Hematopoietic multipotent progenitor cell treated with erythropoietin and hydrocortisone succinate and interleukin-3 and kit ligand, for 17 days (in vitro differentiated cells): ENCODE measurements at regions not wholly inside any gene's neighbourhood (a gene's known extent, or its start where the extent isn't known, plus 50 kb on each side); places are given as distances from the start of the nearest gene placed in this dataset.

Experiments
- DNase-seq: peaks from one replicate; pipeline ENCODE4 v3.0.0-alpha.2; 2015; ENCODE audit warnings: low spot score

DNA sequence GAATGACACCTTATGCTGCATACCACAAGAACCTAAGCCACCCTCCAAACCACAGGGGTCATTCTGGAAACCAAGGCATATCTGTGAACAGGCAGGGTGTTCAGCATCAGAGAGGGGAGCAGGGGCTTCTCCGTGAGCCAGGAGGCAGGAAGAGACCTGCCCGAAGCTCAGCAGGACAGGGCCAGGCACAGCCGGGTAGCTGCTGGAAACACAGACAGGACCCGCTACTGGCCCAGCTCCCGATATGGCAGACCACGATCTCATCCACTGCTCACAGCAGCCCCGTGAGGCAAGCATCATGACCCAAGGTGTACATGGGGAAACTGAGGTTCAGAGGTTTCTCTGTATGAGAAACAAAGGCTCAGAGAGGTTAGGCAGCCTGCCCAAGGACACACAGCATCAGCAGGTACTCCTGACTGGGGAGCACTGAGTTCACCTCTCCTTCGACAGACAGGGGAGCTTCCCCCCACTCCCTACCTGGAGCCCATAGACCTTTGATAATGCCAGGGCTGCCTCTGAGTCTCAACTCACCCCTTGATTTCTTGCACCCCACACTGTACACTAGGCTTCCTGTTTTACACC, 317.7 kb downstream of the MATN1 start:
- no peak for DNase-seq

DNA sequence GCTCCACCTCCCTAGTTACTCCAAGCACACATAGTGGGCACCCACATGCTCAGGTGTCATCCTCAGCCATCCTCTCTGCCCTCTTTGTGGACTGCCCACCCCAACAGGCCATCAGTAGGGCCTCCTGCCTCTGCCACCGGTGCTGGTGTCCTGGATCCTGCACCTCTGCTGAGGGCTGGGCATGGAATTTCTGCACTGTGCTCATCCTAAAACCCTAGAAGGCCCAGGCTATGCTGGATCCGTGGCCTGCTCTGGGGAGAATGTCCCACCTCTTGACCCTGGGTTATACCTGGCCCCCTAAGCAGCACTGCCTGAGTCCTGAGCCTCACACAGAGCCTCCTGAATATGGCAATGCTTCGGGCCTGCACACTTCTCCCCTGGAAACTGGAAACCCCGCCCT, 318.3 kb downstream of the MATN1 start:
- no peak for DNase-seq

DNA sequence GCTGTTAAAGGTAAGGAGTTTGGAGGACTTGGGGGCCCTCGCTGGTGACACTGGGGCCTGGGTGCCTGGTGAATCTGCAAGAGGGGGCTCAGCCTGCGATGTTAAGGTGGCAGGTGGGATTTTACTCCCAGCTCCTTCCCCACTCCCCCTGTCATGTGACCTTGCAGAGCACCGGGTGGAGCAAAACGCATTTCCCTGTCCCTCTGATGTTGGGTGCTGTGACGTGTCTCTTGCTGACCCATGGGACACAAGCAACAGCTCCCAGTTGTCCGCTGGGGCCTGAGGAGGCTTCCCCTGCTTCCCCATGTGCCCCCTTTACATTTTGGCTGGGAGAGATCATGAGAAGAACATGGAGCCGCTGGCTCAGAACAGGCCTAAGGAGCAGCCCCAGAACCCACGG, 319.0 kb downstream of the MATN1 start:
- no peak for DNase-seq

DNA sequence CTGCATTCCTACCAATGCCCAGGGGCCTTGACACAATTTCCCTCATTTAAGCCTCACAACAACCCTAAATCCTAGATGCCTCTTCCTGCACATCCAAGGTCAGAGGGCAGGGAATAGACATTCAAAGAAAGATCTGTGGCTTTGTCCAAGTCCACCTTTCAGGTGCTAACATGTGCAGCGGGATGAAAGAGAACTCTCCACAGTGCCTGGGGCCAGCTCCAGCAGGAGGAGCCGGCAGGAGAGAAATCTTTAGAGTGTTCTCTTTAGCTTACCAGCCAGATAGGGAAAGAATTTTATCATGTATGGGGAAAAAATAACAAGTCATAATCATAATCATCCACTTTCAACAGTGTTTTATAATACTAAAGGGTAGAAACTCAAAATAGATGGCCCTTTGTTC, 319.7 kb downstream of the MATN1 start:
- no peak for DNase-seq

DNA sequence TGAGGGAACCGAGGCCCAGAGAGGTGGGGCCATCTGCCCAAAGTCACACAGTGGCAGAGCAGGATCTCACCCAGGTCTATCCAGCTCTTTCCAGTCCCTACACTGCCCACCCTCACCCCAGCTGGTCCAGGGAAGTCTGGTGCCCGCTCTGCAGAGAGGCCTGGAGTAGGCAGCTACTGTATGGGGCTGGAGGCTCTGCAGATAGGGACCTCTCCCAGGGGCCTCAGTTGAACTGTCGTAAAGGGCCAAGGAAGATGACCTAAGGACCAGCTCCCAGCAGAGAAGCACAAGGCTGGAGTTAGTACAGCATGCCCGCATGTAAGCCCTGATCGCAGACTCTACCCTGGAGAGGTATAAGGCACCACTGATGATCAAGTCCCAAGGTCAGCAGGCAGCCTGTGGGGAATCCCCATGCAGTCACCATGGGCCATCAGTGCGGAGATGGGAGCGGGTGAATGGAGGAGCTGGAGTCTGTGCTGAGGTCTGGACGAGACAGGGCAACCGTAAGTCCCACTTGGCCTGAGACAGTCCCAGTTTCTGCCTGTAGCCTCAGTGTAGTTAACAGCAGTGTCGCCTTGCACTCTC, 320.2 kb downstream of the MATN1 start:
- no peak for DNase-seq

DNA sequence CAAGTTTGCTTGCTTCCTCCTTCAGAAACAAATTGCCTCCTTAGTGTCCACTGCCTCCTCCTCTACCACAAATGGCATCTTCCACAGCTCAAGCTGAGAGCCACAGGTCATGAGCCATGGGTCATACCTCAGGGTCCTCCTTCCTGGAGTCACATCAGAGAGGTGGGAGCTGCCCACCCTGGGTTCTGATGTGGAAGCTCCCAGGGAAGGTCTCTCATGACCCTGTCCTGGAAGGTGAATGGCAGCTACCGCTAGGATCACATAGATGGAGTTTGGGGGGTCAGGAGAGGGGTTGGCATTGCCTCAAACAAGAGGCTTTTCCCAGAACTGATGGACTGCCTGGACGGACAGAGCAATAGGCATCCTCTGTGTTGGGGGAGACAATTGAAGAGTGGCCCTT, 321.4 kb downstream of the MATN1 start:
- DNase-seq, result no peak

DNA sequence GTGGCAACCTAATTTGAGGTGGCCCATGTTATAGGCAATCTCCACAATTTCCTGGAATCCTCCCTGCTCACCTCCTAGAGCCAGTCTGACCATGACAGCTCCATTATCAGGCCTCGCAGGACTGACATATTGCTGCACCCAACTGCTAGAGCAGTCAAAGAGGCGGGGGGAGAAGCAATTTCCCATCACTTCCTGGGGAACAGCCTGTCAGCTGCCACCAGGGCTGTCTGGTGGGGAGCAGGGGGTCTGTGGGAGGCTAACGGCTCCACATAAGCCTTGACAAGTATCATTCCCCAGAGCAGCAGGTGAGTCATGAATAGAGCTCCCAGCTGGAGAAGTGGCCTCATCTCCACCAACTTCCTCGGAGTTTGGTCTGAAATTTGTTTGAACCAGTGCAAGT, 322.9 kb downstream of the MATN1 start:
- DNase-seq, result no peak

DNA sequence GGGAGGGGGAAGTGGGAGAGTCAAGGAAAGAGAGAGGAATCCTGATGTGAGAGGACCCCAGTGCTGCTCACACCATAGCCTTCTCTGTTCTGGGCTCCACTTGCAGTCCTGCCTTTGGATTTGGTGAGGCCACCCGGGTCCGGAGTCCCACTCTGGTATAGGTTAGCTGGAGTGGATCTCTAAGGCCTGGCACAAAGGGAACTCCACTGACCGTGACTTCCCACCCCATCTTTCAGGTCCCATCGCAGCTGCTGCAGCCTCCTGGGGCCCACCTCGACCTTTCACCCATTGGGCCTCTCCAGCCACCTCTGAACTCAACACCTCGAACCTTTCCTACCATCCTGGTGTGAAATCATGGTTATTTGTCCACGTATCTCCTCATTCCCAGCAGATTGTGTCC, 324.4 kb downstream of the MATN1 start:
- no peak for DNase-seq

DNA sequence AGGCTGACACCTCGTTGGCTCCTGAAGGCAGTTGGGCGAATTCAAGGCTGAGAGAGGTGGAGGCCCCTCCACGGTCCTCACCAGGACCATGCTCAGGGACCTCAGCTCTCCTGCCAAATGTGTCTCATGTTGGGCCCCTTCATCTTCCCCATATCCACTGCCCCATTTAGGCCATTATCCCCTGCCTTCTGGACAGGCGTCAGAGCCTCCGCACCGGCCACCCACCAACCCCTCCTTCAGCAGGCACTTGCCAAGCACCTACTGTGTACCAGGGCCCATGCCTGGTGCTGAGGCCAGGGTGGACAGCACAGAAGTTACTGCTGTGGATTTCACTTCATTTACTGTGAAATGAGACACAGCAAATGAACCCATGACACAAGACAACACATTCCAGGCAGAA, 325.8 kb downstream of the MATN1 start:
- DNase-seq, result no peak

DNA sequence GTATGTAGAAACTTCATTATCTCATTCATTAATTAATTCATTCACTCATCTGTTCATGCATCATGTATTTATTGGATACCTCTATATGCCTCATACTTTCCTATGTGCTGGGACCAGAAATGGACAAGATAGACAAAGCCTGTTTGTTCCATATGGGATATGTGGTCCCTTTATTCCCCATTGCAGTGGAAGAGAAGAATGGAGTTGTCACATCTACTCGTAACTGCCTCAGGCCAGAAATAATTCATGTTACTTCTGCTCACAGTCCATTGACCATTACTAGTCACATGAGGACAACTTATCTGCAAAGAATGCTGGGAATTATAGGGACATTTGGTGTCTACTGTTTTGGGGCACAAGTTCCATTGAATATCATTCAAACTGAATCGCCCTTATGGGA, 327.8 kb downstream of the MATN1 start:
- DNase-seq, result no peak

DNA sequence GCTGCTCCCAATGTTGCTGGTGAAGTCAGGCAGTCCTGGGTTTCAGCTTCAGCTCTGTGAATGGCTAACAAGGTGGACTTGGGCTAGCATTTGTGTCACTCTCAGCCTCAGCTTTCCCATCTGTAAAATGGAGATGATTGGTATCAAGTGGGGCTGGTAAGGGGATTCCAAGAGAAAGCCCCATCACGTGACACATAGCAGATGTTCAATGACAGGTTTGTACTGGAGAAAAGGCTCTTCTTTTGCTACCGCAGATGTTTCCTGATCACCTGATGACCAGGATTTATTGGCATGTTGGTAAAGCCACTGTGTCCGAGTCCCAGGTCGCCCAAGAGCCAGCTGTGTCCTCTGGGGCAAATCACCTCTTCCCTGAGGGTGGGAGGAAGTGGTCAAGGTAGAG, 335.0 kb downstream of the MATN1 start:
- DNase-seq, result no peak

DNA sequence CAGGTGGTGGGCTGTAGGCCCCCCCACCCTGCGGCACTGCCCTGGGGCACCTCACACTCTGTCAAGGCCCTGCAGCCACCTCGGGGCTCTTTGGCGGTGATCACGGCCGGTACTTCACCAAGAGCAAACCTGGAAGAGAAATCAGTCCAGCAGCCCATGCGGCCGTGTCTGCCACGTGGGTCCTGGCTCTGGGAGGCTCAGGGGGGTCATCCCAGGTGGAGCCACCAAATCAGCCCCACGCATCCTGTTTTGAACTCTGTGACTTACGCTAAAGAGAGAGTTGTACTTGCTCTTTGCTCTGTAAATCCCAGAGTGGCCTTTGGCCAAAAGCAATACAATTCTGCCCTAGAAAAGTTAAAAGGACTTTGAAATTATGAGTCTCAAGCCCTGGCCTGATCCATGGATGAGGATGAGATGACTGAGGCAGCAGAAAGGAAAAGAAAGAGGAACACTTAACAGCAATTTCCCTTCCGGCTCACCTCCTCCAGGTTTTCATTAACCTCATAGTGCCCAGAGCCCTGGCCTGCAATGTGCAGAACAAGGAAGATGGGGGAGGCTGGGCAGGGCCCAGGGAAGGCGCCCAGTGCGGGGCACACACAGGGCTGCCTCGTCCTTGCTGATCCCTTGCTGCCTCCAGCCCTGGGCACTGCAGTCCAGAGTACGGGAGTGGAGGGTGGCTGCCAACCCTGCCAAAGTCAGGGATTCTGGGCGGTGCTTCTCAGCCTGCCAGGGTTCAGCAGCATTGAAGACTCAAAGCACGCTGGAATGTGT, 337.0 kb downstream of the MATN1 start:
- no peak for DNase-seq

DNA sequence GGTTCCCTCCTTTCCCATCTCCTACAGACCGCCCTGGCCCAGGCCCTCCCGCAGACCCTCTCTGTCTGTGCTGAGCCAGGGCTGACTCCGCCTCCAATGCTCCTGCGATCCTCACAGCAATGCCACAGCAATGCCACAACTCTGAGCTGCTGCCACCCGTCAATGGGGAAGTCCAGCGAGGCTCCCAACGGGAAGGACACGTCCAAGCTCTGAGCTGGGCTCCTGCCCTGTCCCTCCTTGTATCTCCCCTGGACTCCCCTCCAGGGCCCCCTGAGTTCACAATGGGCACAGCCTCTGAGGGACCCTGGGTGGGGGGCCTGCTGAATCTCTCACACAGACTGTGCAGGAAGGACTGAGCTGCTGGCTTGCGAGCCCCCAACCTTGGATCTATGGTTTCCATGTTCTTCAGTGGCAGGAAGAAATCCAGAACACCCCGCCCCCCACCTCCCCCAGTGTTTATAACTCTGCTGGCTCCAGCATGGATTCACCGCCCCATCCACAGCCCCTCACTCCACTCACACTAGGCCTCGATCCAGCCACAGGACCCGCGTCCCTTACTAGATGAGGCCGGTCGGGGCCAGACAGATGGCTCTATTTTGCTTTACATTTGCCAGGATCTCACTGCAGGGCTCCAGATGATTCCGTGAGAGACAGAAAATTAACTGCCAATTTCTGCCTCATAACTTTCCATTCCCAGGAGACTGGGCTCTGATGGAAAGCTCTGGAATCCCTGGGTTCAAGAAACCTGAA, 338.0 kb downstream of the MATN1 start:
- DNase-seq, result no peak

DNA sequence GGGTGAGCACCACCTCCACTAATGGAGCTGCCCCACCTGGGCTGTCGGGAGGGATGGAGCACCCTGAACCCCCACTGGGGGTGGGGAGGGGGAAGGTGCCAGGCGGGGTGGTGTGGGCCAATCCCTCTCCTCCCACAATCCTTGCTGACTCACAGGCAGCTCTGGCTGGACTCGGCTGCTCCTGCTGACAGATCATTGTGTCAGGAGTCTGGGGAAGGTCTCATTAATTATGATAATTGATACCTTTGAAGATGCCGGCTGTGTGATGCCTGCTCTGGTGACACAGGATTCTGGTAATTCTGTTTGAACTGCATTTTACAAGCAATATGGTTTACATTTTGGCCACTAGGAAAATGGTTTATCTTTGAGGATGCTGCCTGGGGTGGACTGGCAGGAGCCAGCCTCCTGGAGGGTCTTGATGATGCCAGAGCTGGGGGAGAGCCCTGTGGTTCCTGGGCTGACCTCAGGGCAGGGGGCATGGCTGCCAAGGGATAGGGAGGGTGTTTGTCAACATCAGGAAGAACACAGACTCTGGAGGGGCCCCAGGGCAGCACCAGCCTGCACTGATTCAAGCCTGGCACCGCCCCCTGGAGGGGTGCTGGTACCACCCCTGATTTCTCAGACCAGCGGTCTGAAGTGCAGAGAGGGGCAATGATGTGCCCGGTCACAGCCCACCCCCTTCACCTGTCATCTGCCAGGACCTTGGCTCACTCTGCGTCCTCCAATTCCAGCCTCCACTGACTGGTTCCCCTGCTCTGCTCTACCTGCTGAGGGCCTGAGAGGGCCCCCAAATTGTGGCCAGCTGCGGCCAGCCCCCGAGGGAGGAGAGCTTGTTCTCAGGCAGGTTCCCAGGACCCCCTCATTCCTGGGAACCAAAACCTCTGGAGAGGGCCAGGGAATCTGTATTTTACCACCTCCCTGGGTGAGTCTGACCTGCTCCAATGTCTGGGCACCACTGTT, 338.8 kb downstream of the MATN1 start:
- DNase-seq, result no peak

DNA sequence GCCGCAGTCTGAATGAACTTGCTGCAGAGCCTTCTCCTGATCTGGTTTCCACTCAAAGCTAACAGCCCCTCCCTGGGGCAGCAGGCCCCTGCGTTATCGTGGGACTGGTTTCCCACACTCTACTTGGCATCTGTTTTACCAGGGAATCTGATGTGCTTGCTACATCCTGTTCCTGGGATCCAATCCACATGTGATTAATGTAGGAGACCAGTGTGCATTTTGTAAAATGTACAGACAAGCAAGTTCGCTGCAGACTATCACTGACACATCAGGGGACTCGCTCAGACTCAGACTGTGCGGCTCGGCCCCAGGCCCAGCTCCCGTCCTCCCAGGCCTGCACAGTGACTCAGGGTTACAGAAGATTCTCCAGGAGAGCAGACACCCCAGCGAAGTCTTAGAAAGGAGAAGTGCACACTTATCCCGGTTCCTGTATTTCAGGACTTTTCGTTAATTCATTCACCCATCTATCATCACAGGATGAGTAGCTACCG, 340.1 kb downstream of the MATN1 start:
- DNase-seq, result no peak

DNA sequence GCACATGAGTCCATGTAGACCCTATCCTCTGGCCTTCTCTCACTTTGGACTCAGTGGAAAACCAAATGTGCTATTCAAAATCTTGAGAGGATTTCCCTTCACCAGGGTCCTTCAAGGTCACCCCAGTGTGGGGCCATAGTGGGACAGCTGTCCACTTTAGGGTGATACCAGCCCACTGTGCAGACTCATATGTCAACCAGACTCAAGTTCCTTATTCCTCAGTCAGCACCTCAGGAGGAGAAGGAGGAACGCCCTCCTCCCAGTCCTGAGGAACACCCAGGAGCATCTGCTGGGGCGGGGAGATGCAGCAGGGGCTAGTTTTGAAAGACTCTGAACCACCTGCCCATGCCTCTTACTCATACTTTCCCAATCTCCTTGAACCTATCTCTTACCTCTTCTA, 340.9 kb downstream of the MATN1 start:
- DNase-seq, result no peak

DNA sequence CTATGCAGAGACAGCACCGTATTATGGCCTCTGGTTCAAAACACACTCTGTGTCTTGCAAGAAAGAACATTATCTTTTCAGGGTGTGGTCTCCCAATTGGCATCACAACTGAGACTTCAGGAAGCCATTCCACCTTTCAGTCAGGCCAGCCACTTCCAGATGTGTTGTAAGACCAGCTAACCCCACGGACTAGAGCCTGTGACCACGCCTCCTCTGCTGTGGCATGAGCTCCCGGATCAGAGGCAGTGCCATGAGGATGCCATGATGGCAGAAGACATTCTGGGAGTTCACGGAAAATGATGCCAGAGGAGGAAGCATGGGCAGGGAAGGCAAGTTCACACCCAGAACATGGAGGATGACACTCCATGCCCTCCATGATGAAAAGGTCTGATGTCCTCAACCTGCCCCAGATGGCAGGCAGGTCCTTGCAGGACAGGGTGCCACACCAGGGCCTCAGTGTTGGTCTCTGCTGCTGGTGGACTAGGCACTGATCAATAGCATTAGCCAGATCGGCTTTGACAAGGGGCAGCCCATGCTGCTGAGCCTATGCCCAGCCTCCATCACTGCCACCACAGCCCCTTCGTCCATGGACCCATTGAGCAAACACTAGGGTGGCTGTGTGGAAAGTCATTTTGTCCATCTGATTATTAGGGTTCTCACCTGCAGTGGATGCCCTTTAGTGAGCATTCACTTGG, 341.6 kb downstream of the MATN1 start:
- no peak for DNase-seq

DNA sequence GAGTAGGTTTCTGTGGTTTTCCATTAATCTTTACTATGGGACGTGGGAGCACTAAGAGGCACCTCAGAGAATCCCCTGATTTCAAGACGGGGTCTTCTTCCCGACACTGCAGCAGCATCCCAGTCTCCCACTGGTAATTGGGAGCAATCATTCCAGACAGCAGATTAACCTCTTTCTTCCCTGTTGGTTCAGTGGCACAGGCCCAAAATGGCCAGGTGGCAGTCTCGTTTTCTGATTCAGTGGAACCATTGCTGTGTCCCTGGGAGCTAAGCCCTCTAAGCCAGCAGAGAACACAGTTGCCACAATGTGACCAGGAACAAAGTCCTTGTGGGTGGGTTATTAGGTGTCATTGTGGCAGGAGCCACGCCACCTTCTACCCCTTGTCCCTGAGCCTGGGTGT, 342.1 kb downstream of the MATN1 start:
- no peak for DNase-seq

DNA sequence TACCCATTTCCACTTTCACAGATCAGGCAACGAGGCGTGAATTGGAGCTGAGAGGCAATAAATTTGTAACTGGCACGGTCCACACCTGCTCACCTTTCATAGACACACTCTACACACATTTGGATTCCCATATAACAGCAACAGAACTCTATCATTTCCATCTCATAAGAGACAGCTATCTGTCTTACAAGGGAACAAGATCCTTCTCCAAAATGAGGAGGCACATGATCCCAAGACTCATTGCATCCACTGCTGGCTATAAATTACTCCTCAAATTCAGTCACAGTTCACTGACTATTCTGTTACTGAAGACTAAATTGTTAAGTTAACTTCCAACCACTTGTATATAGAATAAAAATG, 342.8 kb downstream of the MATN1 start:
- DNase-seq, result no peak

DNA sequence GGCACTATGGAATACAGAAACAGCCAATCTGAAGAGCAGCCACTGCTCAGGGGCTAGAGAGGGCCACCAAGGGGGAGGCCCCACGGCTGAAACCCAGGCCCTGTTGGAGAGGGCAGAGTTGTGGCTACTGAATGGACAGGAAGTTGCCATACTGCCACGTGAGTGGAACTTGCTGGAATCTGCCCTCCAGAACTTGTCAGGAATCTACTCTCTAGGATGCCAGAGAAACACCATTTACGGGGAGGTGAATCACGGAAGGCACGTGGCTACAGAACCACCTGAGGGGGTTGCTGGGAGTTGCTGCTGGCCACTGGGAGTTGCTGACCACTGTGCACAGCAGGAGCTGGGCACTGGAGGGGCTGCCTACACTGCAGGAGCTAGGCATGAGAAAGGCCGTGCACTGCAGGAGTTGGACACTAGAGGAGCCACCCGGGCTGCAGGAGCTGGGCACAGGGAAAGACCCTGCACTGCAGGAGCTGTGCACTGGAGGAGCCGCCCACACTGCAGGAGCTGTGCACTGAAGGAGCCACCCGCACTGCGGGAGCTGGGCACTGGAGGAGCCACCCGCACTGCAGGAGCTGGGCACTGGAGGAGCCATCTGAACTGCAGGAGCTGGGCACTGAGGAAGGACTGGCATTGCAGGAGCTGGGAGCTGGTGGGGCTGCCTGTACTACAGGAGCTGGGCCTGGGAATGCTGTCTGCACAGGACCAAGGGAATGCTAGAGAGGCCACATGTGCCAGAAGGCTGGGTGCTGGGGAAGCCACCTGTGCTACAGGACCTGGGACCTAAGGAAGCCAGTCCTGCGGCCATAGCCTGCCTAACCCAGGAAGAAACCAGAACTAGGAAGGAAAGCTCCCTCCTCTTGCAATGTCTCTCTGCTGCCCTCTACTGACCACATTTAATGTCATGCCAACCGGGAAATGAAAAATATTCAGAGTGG, 343.4 kb downstream of the MATN1 start:
- DNase-seq, result peak; percentile 61
